Heart left ventricle (tissue), 16 donors: ENCODE measurements at regions not wholly inside any gene's neighbourhood (a gene's known extent, or its start where the extent isn't known, plus 50 kb on each side); places are given as distances from the start of the nearest gene placed in this dataset.

Source experiments
- ATAC-seq, 4 donors: fragments of 200-7000 bp; cut with Tn5 transposase; one replicate each; pipeline ENCODE4 v1.9.1; 2020 to 2022; ENCODE audit warnings: moderate library complexity in 4 of 4, mild to moderate bottlenecking in 3 of 4, moderate number of reproducible peaks in 1 of 4
- DNase-seq, 5 donors: peaks; one replicate each; pipeline ENCODE4 v3.0.0-alpha.2; 2020
- H3K27ac ChIP-seq, 12 donors: fragments of 200-600 bp; sonication (generic) in 4 of 12; one replicate each; pipeline versions ENCODE4 v1.5.0 to v1.8.0; 2016 to 2022; ENCODE audit warnings: mild to moderate bottlenecking in 2 of 12
- H3K27me3 ChIP-seq, 9 donors: fragments of 200-600 bp; sonication (generic) in 2 of 9; one replicate each; pipeline versions ENCODE4 v1.5.1 to v1.8.0; 2016 to 2022; ENCODE audit warnings: mild to moderate bottlenecking in 3 of 9
- H3K36me3 ChIP-seq, 9 donors: fragments of 200-600 bp; sonication (generic) in 2 of 9; one replicate each; pipeline versions ENCODE4 v1.5.0 to v1.8.0; 2018 to 2022; ENCODE audit warnings: mild to moderate bottlenecking in 2 of 9
- H3K4me1 ChIP-seq, 12 donors: fragments of 200-600 bp; sonication (generic) in 4 of 12; one replicate each; pipeline versions ENCODE4 v1.5.0 to v1.8.0; 2016 to 2022; ENCODE audit warnings: mild to moderate bottlenecking in 3 of 12
- H3K4me3 ChIP-seq, 12 donors: fragments of 200-600 bp; sonication (generic) in 4 of 12; one replicate each; pipeline versions ENCODE4 v1.5.0 to v1.8.0; 2017 to 2022; ENCODE audit warnings: mild to moderate bottlenecking in 9 of 12, moderate library complexity in 4 of 12
- H3K9me3 ChIP-seq, 12 donors: fragments of 200-600 bp; sonication (generic) in 4 of 12; one replicate each; pipeline versions ENCODE4 v1.5.0 to v1.8.0; 2016 to 2022; ENCODE audit warnings: mild to moderate bottlenecking in 1 of 12
- CTCF ChIP-seq, 12 donors: fragments of 200-600 bp; sonication (generic) in 4 of 12; IDR thresholded peaks; one replicate each; pipeline versions ENCODE4 v1.5.0 to v1.8.0; 2018 to 2022; ENCODE audit warnings: antibody characterized with exemption in 12 of 12, mild to moderate bottlenecking in 5 of 12
- POLR2A ChIP-seq, 2 donors: fragments of 450-650 bp; IDR thresholded peaks; one replicate each; pipeline ENCODE4 v1.6.1; 2017; ENCODE audit warnings: antibody characterized with exemption in 2 of 2, mild to moderate bottlenecking in 2 of 2, moderate library complexity in 2 of 2
- WGBS, 4 donors: extraction: QIAGEN DNeasy Blood & Tissue Kit in 2 of 4; methylation state at CpG; one replicate each; pipeline versions ENCODE4 v1.1.5 to v1.1.7; 2013 to 2018; 5-methylcytosine and 5-hydroxymethylcytosine counted together
- intact Hi-C, 10 donors: fragments of 100-400 bp; cut with DNase I; formaldehyde crosslinking; loops; one replicate each; pipeline versions ENCODE4 v1.11.1 to v1.14.2; 2022
- donor health status: ischemic (EF 13 %, LVEDD 7.1; RV severe dilation, severe dysfunction).
- donor health status: healthy with polysubstance abuse.
- donor health status: DM: no; HTN: yes; CAD: no.
- donor health status: DM: no; HTN: no; CAD: no.
- donor health status: ischemic (EF 25% LVEDD 6.9; RV normal size, moderate dysfunction).
- donor health status: ischemic (EF 25% LVEDD 5.7; RV mildly dilated, moderate dysfunction).
- donor health status: healthy.
- donor health status: DM: yes; HTN: yes; CAD: no.
- donor health status: ischemic (EF 35%, LVEDD 5.7; RV mildly dilated, moderate dysfunction).
- donor health status: nonischemic (EF 11% LVEDD 7.7; RV severe dilation, severe dysfunction).
- donor health status: DM: yes; HTN: yes; CAD: no.
- donor health status: PGD.
- donor health status: ischemic (EF 29% LVEDD 5.4; RV normal size, mild dysfunction).
- donor health status: nonischemic (EF 23%, LVEDD 6.1; RV moderate dilation, normal function).

- intact Hi-C loops = no loop called here
- DNase-seq (no peak), ATAC-seq (no peak)
- TF ChIP-seq POLR2A (IDR thresholded peaks at IDR 0.05) (no peak), CTCF (IDR thresholded peaks at IDR 0.05) (no peak)
- 69 to 87% (median 75%) methylated on average over 1 of the region's 1 CpG for WGBS, 4 donors
- H3K36me3 ChIP-seq = no peaks in the 10 kb centered on the region
- no peaks in the 10 kb centered on the region for H3K27me3 ChIP-seq
- H3K27ac ChIP-seq = no peak overlapping the region
- H3K4me3 ChIP-seq = no peak overlapping the region
- no peaks in the 10 kb centered on the region for H3K4me1 ChIP-seq
- peaks cover 0 to 14% (median 0%) of the 10 kb centered on the region in 12 donors for H3K9me3 ChIP-seq
Measured at GRCh38 chr4:170988446-170988845, 824.8 kb upstream of the GALNTL6 start.

- Histone ChIP-seq H3K36me3 (no peaks in the 10 kb centered on the region), H3K27me3 (no peaks in the 10 kb centered on the region), H3K4me3 (no peak overlapping the region), H3K4me1 (no peaks in the 10 kb centered on the region), H3K9me3 (no peaks in the 10 kb centered on the region), H3K27ac (no peak overlapping the region)
- intact Hi-C loops = no loop called here
- 60 to 82% (median 72%) methylated on average over 6 of the region's 6 CpGs for WGBS, 4 donors
- no peak for DNase-seq
- TF ChIP-seq POLR2A (IDR thresholded peaks at IDR 0.05) (no peak), CTCF (IDR thresholded peaks at IDR 0.05) (no peak)
- ATAC-seq = no peak
Measured at GRCh38 chr4:170979736-170980135, 833.5 kb upstream of the GALNTL6 start.

GRCh38 chr4:170978990-170979389 is 834.2 kb upstream of the GALNTL6 start:
- ATAC-seq = no peak
- Histone ChIP-seq H3K4me3 (no peak overlapping the region), H3K4me1 (no peaks in the 10 kb centered on the region), H3K36me3 (no peaks in the 10 kb centered on the region), H3K27me3 (no peaks in the 10 kb centered on the region), H3K27ac (no peak overlapping the region), H3K9me3 (no peaks in the 10 kb centered on the region)
- no peak for TF ChIP-seq CTCF (IDR thresholded peaks at IDR 0.05)
- TF ChIP-seq POLR2A (IDR thresholded peaks at IDR 0.05) = no peak
- DNase-seq = no peak
- WGBS, 4 donors = 82 to 93% (median 84%) methylated on average over 6 of the region's 6 CpGs
- intact Hi-C loops = no loop called here

- no peak for ATAC-seq
- Histone ChIP-seq H3K4me3 (no peak overlapping the region), H3K9me3 (no peaks in the 10 kb centered on the region), H3K27ac (no peak overlapping the region), H3K4me1 (no peaks in the 10 kb centered on the region), H3K36me3 (no peaks in the 10 kb centered on the region), H3K27me3 (no peaks in the 10 kb centered on the region)
- intact Hi-C loops = no loop called here
- TF ChIP-seq CTCF (IDR thresholded peaks at IDR 0.05) (no peak), POLR2A (IDR thresholded peaks at IDR 0.05) (no peak)
- no peak for DNase-seq
- WGBS, 4 donors = 68 to 77% (median 72%) methylated on average over 3 of the region's 3 CpGs
Measured at GRCh38 chr4:170949084-170949483, 859.3 kb upstream of the AADAT start.
